HG03175 (cell line): ENCODE measurements at regions not wholly inside any gene's neighbourhood (a gene's known extent, or its start where the extent isn't known, plus 50 kb on each side); places are given as distances from the start of the nearest gene placed in this dataset.

Experiments
- ATAC-seq: cut with Tn5 transposase; IDR thresholded peaks from one replicate; pipeline ENCODE4 v1.9.1; 2021; ENCODE audit warnings: mild to moderate bottlenecking, moderate library complexity; ENCODE audit not compliant: unreplicated experiment

DNA sequence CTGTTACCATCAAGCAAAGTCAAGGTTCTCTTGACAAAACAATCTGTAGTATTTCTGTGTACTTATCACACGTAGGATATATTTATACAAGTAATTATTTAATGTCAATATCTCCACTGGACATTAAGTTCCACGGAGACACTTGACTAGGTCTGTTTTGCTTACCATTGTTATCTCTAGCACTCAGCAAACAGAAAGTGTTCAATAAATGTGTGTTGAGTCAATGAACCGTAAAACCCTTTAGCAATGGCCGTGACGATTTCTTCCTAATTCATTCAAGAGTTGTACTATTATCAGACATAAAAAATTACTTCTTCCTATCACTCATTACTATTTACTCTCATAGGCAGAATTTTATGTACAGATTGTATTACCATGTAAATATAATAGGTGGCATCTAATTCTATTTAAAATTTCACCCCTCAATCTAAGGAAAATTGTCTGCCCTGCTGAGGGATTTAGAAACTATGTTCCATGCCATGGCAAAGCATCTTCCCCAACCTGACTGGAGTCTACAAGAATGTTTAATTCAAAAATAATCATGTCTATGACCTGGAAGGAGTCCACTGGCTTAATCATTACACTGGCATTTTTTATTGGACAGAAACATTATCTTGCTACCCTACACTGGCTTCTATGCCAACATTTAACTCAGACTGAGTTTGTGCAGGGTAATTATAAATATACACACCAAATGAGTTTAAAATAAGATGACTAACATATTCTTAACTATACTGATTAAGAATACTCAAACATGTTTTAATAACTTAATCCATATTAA lies 301.9 kb downstream of the ZEB2 start:
- no peak for ATAC-seq

DNA sequence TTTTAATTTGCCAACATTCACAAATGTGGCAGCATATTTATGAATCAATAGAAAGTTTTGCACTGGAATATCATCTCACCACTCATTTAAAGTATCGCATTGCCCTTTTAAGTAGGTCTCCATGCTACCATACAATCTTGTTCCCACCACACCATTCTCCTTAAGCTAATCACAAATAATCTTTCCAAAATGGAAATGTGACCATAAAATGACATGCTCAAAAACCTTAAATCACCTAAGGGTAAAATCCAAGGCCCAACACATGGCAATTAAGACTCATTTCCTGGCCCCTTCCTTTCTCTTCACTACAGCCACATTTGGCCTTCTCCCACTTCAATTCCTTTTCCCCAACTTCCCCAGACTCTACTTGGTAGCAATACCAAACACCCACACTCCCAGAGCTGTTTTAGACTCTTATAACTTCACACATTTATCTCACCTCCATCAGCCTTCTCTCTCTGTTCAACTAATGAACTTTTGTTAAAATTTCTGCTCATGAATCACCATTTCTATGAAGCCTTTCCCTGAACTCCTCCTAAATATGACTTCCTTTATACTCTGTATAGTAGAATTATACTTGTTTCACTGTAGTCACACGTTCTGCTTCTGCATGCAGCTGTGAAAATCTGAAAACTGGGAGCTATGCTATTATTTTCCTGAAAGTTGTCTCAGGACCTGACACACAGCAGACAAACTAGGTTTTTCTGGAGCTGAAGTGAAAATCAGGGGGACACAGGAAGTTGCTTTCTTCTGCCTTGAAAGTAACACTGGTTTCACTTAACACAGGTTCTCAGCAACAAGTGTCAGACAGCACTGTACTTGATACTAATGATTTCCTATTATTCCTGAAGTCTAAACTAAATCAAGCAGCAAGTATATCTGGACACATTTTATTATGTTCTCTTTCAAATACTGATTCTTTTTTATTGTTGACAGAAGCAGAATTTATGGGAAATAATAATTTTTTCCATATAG lies 303.9 kb downstream of the ZEB2 start:
- peak; percentile 68 for ATAC-seq

DNA sequence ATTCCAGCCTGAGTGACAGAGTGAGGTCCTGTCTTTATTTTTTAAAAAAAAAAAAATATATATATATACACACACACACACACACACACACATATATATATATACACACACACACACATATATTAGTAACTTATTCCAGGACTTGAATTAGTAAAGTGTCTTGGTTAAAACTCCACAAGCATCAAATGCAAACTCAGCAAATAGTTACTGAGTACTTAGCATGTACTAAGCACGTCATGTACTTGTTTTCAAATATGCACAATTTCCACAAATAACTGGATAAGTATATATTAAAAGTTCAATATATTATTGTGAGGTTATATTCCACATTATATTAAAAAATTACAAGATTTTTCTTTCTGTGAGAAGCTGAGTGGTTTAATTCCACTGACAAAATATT lies 304.7 kb downstream of the ZEB2 start:
- ATAC-seq, result no peak

DNA sequence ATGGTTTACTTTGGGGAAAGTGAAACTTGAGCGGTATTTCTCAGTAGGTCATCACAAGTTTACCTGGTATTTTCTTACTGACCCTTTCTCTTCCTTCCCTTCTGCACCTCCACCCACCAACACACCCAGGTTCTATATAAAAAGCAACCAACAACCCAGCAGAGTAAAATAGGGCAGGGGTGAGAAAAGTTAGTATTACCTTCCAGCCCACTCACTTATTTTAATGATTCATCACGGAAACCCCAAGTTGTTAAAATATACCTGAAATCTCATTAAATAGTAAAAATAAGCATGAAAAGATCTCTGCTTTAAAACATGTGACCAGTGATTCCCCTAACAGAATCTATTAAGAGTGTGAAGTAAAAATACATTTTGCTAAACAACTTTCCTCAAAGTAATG lies 306.1 kb downstream of the ZEB2 start:
- peak; percentile 85 for ATAC-seq

DNA sequence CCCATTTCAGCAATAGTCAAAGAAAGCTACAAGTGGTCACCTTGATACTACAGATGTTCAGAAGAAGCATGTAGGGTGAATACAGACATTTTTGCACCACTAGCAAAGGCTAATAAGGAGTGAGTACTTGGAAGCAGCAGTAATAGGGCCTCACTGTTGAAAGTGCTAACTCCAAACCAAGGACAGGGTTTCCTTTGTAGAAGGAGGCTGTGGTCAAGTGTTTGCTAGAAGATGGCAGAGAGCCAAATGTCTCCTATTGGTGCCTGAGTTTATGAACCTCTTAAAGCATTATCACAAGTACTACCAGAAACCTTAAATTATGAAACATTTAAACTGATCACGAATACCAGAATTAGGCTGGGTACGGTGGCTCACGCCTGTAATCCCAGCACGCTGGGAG lies 308.1 kb downstream of the ZEB2 start:
- ATAC-seq, result no peak

DNA sequence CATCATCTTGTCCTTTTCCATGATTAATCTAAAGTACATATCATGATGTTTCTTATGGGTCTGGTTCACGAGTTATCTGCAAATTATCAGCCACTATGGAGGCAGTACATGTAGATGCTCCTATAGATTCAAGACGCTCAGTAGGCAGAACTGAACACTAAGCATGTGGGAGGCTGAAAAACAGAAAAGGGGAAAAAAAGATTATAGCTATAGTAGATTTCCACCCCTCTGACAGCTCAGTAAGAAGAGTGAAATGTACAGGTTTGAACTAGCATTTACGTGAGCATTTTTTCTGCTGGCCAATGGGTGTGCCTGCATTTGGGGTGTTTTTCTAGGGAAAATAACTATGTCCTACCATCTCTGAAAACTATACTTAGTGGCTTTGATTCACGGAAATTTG lies 308.9 kb downstream of the ZEB2 start:
- ATAC-seq, result no peak

DNA sequence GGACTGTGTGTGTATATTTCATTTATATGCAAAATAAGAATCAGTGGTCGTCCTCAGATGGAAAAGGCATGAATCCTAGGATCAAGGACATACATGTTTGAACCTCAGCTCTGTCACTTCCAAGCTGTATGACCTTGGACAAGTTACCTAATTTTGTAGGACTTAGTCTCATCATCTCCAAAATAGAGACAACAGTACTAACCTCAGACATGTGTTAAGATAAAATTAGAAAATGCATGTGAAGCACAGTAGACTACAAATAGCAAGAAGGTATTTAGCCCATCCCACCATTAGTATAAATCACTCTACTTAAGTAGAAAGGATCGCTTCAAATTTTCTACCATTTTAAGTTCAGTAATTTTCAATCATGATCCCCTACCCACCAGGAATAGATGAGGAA lies 309.8 kb downstream of the ZEB2 start:
- no peak for ATAC-seq

DNA sequence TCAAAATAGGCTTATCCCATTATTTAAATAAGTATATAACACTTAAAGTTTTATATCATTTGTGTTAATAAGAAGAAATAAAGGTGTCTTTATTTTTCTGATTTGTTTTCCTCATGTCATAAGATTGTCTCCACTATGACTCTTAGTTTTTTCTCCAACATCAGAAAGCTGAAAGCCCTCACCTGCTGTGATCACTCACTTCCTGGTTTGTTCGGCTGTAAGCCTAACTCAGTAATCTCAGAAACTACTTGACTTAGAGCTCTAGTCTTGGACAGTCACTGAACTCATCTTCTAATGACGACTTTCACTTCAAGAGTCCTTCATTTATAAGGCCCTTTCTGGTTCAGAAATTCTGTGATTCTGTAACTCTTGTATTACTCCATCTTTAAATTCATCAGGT lies 311.0 kb downstream of the ZEB2 start:
- no peak for ATAC-seq

DNA sequence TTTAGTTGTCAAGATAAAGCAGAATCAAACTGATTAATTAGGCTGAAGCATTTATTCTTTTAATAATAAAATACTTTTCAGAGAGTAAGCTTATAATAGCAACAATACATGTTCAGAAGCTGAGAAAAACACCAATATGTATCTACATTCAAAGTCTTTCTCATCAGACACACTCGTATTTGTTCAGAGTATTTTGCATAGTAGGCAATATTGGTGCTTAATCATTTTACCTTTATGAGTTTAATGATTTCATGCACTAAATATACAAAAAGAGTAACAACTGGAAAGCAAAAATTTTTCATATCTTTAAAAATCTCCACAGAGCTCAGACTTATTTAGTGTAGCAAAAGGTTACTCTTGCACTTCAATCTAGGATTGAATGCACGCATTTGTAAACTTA lies 313.9 kb downstream of the ZEB2 start:
- ATAC-seq, result no peak

DNA sequence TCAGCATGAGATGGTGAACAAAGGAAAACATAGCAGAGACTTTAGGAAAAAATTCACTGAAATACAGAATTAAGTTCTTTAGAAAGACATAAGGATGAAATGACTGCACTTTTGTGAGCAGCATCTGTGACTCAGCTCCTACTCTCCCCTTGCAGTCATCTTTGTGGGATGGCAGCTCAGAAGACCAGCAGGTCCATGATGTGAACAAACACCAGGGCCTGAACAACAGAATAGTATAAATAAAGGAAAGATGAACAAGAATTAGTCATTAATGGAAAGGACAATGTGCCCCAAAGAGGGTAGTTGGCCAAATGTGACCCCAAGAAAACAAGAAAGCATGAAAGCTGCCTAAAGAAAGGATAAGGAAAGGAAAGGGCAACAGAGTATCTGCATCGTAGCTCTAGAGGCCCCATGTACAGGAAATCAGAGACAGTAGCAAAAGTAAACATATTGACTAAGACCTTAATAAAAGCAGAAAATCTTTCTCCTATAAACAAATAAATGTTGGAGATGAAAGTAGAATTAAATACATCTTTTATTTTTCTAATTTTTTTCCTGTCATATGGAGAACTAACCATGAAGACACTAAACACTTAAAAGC lies 318.0 kb downstream of the ZEB2 start:
- ATAC-seq, result no peak

DNA sequence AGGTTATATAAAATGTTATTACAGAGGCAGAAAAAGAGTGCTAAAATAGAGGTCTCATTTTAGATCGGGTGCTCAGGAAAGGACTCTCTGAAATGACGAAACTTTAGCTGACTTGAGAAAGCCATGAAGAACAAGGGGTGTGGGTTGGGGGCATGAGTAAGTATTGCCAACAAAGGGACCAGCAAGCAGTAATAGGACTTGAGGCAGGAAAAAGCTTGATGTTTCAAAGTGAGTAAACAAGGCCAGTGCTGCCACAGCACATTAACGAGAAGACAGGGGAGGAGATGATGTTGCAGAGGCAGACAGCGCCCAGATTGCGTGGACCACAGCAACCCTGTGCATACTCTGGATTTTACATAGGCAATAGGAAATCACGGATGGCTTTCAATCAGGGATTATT lies 318.8 kb downstream of the ZEB2 start:
- no peak for ATAC-seq

DNA sequence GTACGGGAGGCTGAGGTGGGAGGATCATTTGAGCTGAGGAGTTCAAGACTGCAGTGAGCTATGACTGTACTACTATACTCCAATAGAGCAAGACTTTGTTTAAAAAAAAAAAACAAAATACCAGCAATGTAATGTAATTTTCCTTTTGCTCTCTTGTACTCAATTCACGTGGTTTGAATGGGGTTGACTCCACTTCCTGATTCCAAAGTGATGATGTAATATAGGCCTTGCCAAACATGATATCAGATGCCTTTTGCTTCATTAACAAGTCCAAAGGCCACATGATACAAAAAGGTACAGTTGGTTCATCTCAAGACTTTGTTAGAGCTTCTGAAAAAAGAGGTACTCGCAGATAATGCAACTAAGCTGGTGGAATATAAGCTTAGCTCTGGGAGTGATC lies 321.8 kb downstream of the ZEB2 start:
- ATAC-seq, result no peak

DNA sequence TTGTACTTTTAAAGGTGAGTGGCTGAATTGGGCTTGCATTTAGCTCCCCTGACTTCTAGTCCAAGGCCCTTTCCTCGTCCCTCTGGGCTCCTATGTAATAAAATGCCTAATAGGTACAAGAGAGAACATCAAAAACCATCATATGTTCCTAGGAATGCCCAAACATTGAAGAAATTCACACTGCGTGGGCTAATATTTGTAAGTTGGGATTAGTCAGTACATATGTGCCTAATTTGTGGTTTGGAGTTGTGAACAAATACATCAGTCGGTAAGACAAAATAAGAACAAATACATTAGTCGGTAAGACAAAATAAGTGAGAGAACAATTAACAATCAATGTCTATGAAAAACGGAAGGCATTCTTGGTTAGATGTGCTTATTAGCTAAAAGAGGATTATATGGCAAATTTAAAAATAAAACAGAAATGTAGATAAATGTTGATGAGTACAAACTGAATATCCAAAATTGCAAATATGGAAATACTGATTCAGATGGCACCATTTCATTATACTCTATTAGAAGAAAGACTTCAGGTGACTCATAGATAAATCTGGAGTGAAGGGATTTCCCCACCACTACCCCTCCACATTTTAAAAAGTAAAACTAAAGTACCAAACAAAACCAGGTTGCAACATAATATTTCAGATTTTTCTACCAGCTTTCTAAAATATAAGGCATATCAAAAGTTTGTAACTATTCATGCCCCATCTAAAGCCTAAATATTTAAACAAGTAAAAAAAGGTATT lies 325.4 kb downstream of the ZEB2 start:
- ATAC-seq, result no peak

DNA sequence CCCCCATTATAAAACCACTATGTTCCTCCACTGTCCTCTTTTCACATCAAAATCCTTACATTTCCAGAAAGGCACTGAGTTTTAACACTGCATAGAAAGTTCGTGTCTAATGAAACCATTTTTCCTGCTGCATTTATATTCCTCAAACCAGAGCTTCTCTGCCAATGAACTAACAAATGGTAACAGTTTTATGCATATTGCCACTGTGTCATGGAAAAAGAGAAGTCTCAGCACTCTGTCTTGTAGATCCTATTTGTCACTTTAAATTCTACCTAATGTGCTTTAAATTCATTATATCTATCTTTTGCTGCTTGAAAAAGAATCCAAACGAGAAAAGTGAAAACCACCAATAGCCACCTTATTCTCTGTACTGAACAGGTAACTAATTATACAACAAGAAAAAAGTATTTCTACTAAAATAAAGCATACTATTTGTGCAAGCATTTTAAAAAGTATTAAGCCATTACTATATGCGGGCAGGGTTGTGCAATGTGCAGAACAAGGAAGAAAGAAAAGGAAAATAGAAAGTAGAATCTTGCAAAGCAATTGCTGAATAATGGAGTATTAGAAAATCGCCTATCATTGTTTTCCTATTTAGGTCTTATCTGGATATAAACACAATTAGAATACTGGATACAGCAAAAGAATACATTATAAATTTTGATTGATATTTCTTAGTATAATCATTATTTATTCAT lies 328.9 kb downstream of the ZEB2 start:
- ATAC-seq, result no peak

DNA sequence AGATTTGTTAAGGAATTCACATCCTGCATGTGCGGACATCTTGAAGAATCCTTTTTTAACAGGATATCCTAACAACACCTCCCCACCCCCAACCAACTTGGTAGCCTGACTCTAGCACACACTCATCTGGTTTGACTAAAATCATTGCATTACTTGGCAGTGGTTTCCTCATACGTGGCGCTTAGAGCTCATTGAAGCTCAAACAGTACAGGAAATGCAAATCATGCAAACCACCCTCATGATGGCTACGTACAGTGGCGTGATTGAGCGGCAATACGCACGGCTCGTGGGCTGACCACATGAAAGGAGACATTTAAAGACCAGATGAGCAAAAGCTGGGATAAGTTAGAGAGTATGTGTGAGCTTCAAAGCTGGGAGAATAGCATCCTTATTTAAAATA lies 336.2 kb downstream of the ZEB2 start:
- ATAC-seq, result peak; percentile 100

DNA sequence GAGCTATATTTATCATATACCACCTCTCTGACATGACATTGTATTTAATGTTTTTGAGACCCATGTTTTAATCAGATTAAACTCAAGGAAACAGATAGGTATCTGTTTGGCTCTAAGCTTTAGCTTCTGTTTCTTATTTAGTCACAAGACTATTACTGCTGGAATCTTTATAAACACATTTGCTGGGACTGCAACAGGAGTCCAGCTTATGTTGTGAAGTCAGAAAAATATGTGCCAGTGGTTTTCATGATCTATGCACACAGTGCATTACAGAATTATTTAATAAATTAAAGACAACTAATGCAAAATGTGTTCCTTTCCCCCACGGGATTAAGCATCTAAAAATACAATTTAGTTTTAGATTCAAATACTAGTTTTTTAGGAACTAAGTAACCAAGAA lies 338.9 kb downstream of the ZEB2 start:
- no peak for ATAC-seq

DNA sequence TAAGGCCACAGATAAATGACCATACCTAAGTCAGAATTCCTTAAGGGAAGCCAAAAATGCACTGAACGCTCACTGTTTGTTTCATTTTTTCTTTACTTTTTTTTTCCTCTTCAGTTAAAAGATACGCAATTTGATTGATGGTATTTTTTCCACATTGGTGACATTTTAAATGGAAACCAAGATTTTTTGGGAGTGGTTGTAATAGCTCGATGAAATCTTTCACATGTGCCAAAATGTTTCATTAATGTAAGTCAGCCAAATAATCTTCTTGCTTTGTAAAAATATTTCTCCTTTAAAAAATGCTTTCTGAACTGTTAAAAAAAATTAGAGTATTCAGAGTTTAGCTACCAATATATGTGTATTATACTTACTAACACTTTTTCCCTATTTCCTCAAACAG lies 339.8 kb downstream of the ZEB2 start:
- no peak for ATAC-seq

DNA sequence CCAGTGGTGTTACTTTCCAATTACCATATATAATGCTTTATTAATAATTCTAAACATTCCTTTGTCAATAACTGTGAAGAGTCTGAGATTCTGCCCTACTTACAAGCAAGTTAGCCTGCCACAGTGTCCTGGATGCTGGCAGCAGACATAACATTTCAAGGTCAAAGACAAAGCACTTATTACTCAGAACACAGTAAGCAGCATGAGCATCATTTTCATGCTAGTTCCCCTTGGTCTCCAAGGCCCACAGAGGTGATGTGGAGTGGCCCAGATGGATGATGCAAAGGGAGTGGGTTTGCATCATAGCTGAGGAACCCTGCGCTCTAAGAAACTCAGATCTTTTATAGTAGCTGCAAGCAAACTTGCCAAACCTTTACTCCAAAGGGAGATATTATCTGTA lies 349.7 kb downstream of the ZEB2 start:
- ATAC-seq, result no peak

DNA sequence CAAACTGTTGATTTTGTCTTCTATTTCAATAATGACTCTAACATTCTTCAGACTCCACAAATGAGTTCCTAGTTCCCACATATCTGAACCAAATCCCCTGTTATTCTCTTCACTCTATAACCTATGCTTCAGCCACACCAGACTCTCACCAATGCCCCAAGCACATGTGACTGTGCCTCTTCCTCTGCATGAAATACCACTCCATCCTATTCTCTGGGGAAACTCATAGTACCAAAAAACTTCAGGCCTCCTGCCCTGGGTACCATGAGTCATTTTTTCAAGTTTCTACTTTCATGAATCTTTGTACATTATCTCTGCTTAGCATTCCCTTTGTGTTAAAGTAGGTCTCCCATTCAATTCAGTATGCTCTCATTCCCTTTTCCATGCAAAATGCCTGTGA lies 353.2 kb downstream of the ZEB2 start:
- ATAC-seq, result no peak

DNA sequence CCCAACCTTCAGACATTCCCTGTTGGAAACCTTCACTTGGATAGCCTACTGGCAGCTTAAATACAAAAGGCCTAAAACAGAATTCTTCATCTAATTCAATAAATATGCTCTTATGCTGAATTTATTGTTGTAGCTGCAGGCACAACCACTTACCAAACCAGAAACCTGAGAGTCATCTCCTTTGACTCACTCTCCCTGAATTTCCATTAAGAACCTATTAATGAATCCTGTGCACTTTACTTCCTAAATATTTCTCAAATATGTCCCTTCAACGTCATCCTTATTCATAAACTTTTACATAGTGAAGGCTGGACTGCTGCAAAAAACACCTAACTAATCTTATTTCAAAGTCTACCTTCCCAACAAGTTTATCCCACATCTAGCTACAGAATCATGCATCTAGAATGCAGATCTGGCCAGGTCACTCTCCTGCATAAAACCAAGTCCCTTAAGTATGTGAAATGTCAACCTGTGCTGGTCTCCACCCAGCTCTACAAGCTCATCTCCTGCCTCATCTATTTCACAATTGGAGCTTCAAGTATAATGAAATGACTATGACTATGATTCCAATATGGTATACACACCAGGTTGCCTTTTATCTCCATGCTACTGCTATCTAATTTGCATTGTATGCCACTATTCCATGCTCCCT lies 354.2 kb downstream of the ZEB2 start:
- no peak for ATAC-seq
